CD4-positive, alpha-beta T cell treated with Interleukin-17A for 1 hour (primary cell): ENCODE measurements at regions not wholly inside any gene's neighbourhood (a gene's known extent, or its start where the extent isn't known, plus 50 kb on each side); places are given as distances from the start of the nearest gene placed in this dataset.

Experiments used
- DNase-seq: peaks from one replicate; pipeline ENCODE4 v3.0.0-alpha.2; 2020

- DNase-seq: no peak
Observed at GRCh38 chr7:46212425-46213153, 291.5 kb upstream of the IGFBP3 start.

DNA sequence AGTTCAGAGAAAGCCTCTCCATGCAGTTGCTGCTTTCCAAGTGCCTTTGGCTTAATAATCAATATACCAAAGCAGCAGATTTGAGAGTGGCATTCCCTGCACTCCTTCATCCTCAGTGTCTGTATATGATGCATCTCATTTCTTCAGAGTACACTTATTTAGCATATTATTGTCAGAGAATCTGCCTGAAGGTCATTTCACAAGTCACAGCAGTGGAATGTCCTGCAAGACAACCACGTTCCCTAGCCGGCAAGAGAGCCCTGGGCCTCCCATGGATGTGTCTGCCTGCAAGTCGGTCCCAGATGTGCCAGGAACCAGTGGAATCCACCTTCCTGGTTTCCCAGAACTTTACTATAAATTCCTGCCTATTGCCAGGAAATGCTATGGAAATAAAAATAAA is 289.4 kb upstream of the IGFBP3 start:
- no peak for DNase-seq

DNA sequence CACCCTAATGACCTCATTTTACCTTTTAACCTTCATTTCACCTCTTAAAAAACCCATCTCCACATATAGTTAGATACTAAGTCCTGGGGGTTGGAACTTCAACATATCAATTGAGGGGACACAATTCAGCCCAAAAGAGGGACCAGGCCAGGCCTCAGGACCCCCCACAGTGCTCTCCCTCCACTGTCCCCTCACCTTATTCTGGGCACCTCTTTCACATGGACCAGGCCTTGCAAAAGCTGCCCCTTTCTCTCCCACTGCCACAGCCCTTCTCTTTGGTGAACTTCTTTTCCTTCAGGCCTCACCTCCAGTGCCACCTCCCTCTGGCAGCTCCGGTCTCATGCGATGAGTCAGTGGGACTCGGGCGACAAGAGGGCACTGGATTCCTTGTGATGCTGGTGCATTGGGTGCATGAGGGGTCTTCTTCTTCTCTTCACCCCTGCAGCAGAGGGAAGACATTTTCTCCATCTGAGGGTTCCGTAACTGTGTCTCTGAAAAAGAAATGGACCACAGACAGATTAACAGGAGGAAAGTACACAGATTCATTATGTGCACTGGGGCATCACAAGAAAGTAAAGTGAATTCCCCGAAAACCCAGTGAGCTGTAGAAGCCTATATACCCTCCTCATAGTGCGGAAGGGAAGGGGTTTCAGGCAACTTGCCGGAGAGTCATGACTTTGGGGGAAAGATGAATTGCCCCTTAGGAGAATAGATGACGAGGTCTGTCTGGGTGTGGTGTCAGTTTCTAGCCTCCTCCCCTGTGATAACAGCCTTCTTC is 288.7 kb upstream of the IGFBP3 start:
- no peak for DNase-seq

DNA sequence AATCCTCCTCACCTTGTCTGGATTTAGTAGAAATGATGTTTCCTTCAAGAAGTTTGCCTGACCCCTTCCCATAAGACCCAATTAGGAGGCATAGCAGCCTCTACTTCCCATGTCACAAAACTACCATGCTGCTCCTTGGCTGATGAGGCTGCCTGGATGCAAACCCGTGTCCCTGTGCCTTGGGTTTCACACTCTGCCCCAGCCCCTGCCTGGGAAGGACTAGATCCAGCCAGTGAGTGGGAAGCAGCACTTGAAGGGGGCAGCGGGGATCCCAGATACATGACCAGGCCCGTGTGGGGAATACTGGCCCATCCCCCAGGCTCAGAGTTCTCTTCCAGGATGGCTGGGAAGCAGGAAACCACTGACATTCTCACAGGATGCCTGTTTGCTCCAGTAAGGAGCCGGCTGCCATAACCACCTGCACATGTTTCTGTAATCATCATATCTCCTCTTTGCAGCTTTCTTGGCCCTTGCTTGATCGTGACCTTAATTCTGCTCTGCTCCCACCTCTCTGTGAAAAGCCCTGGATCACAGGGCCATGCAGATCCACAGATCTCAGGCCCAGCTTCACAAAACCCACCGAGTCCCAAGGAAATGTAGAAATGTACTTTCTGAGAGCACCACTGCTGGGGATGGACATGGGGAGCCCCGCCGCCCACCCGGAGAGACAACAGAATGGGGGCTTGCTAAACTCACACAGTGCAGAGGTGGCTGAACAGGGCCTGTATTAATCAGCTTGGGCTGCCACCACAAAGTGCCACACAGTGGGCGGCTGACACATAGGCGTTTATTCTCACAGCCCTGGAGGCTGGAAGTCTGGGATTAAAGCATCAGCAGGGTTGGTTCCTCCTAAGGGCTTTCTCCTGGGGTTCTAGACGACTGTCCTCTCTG is 287.8 kb upstream of the IGFBP3 start:
- DNase-seq: no peak

GRCh38 chr7:46207931-46208634 is 287.0 kb upstream of the IGFBP3 start:
- no peak for DNase-seq

GRCh38 chr7:46206476-46207060 is 285.5 kb upstream of the IGFBP3 start:
- DNase-seq: no peak

DNA sequence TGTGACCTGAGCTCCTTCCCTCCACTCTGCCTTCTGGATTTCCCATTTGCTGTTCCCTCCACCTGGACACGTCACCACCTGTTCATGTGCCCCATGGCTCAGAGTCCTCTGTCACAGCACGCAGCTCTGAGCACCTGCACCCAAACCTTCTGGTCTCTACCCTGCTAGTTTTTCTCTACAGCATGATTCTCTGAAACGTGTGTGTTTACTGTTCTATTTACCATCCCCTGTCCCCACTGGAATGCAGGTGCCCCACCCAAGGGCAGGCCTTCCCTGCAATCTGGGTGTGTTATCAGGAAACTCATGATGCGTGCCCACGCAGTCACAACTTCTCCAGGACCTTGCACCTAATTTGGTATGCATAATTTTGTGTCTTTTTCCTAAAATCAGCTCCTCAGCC is 284.4 kb upstream of the IGFBP3 start:
- DNase-seq: no peak

GRCh38 chr7:46203926-46204325 is 282.9 kb upstream of the IGFBP3 start:
- DNase-seq: no peak

- DNase-seq: no peak
Observed at GRCh38 chr7:46202379-46202778, 281.3 kb upstream of the IGFBP3 start.

DNA sequence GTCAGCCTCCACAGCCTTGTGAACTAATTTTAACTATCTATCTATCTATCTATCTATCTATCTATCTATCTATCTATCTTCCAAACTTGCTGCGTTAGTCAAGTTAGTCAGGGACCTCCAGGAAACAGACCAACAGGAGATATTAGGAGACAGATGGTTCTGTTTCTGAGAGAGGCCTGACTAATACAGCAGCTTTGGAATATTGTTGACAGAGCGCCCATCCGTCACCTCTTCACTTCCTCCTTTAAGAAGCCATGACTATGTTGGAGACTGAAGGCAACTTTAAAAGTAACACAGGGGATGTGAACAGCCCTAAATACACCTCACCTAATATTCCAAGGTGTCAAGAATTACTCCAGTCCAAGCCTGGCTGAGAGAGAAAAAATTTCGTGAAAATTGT is 280.9 kb upstream of the IGFBP3 start:
- DNase-seq: no peak

DNA sequence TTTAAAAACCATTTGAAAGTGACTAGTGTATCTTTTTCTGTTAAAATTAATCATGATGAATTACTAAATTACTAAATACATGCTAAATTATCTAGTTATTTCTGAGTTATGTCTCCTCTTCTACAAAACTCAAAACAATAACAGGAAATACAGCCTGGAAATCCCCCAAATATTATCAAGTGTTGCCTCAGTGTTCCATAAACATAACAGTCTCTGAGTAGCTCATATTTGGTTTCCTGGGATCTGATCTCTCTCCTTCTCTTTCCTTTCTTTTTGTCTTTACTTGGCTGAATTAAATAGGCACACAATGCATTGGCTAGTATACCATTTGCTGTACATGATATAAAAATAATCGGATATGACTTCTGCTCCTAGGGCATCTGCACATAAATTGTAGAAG is 277.6 kb upstream of the IGFBP3 start:
- DNase-seq: no peak

DNA sequence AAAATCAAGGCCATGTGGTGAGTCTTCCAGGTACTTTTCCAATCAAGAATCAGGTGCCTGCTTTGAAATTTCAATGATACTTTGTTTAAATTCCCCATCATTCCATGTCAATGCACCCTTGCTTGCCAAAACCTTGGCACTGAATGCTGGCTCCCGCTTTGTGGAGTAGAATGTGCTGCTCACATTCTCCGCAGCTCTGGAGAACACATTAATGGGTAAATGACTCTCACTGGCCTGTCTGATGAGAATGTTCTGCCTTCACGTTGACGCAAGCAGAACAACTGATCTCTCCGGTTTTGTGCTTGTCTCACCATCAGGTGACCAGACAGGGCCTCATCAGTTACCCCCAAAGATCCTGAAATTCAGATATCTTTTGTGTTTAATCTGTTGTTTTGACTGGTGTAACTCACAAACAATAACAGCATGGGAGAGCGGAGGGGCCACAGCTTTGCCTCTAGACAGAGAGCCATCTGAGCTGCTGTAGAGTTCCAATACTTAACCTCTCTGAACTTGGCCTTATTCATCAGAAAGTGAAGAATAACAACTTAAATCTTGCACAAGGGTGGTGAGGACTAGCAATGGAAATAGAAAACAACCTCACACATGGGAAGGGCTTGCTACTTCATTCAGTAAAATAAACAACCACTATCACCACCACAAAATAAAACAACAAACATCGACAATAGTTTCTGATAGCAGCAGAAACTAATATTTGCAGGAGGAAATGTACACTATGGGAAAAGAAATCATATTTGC is 276.9 kb upstream of the IGFBP3 start:
- DNase-seq: no peak

DNA sequence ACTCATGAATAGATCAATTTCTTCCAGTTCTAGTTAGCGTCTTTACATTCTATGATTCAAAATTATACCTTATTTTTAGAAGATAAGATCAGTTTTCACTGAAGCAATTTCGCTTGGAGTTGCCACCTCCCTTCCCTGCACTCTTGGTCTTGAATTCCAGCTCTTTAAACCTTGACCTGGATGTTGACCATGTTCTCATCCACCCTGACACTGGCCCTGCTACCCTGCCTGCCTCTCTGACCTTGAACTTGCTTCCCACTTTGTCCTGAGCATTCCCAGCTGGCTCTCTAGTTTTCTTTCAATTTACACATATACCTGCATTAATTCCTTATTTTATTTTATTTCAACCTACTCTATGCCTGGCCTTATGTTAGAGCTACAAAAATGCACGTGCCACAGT is 274.9 kb upstream of the IGFBP3 start:
- DNase-seq: no peak

DNA sequence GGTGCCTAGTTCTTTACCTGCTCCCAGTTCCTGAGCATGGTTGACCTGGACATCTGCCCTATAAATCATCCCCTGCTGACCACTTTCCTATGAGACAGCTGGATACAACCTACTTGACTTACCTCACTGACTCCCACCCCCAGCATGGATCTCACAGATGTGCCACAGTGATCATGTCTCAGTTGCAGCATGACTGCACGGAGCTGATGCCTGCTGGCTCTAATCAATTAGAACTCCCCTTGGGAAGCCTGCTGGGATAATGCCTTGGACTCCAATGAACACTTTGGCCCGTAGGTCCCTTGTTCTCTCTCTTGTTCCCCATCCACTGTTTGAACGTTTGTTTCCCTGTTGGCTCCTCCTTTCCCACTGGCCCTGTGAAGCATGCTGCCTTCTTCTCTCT is 271.2 kb upstream of the IGFBP3 start:
- DNase-seq: no peak

GRCh38 chr7:46191776-46192175 is 270.7 kb upstream of the IGFBP3 start:
- no peak for DNase-seq

GRCh38 chr7:46191296-46191695 is 270.2 kb upstream of the IGFBP3 start:
- DNase-seq: no peak

- DNase-seq: no peak
Observed at GRCh38 chr7:46189255-46189790, 268.3 kb upstream of the IGFBP3 start.

DNA sequence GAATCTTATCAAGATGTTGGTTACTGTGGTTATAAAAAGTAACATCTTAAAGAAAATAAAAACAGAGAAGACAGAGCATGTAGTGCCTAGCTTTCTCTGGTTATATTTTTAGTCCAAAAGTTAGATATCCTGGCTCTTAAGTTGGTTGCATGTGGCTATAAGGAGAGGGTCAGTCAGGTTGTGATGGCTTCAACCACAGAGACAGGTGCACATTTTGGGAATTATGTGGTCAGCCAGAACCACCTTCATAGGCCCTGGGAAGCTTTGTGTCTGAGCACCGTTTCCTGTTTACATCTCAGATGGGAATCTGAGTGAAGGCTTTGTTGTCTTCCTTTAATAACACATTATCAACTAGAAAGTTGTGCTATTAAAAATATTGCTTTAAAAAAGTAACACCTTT is 265.1 kb upstream of the IGFBP3 start:
- no peak for DNase-seq

GRCh38 chr7:46179061-46179610 is 258.1 kb upstream of the IGFBP3 start:
- DNase-seq: no peak

GRCh38 chr7:46178661-46179060 is 257.6 kb upstream of the IGFBP3 start:
- DNase-seq: no peak

GRCh38 chr7:46177821-46178220 is 256.7 kb upstream of the IGFBP3 start:
- DNase-seq: no peak
